Gastroesophageal sphincter (tissue), 3 donors: ENCODE measurements at regions not wholly inside any gene's neighbourhood (a gene's known extent, or its start where the extent isn't known, plus 50 kb on each side); places are given as distances from the start of the nearest gene placed in this dataset.

Experiments used
- CTCF ChIP-seq, 4 experiments: fragments of 200-600 bp in 2 of 4; fragments of 450-650 bp in 2 of 4; sonication (generic) in 1 of 4; IDR thresholded peaks; one replicate each; pipeline ENCODE4 v1.5.1; 2017 to 2019; ENCODE audit warnings: antibody characterized with exemption in 4 of 4, mild to moderate bottlenecking in 2 of 4, moderate library complexity in 2 of 4
- POLR2A ChIP-seq, 2 donors: fragments of 450-650 bp; IDR thresholded peaks; one replicate each; pipeline ENCODE4 v1.6.1; 2017; ENCODE audit warnings: antibody characterized with exemption in 2 of 2, mild to moderate bottlenecking in 2 of 2, moderate library complexity in 1 of 2

DNA sequence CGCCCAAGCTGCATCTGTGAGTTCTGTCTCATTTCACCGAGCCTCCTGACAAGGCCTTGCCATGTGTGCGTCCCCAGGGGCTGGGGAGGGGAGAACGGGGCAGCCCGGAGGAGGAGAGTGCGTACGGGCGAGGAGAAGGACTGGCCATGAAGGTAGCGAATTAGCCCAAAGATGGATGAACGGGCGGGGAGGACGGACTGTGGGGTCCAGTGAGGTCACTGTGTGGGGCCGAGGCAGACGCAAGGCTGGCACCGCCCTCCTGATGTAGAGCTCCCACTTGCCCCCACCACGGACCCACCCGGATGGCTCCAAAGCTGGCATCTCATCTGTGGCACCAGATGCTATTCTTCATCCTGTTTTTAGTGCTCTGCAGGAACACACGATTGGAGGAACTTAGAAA is 330.4 kb downstream of the AJAP1 start:
- TF ChIP-seq CTCF (IDR thresholded peaks at IDR 0.05) (no peak), POLR2A (IDR thresholded peaks at IDR 0.05) (no peak)
